ENCODE measurements at regions not wholly inside any gene's neighbourhood (a gene's known extent, or its start where the extent isn't known, plus 50 kb on each side); places are given as distances from the start of the nearest gene placed in this dataset.

- in situ Hi-C loops (cut with HindIII; ENCODE audit: low sequenced_read_pairs) = no loop called here
- TF ChIP-seq CTCF (IDR thresholded peaks at IDR 0.05; ENCODE audit: low read depth, low read length, missing control alignments) = no peak
- H3K4me3 ChIP-seq (ENCODE audit: low read depth, low read length) = no peak overlapping the region
- DNase-seq (ENCODE audit: low read depth) = no peak
Observed at GRCh38 chr11:20293992-20294391, 69.5 kb upstream of the HTATIP2 start.

GRCh38 chr11:20293531-20293930, 70.0 kb upstream of the HTATIP2 start:
- DNase-seq (ENCODE audit: low read depth) = no peak
- no peak overlapping the region for H3K4me3 ChIP-seq (ENCODE audit: low read depth, low read length)
- in situ Hi-C loops (cut with HindIII; ENCODE audit: low sequenced_read_pairs) = no loop called here
- no peak for TF ChIP-seq CTCF (IDR thresholded peaks at IDR 0.05; ENCODE audit: low read depth, low read length, missing control alignments)

GRCh38 chr11:20289732-20290131, 73.8 kb upstream of the HTATIP2 start:
- TF ChIP-seq CTCF (IDR thresholded peaks at IDR 0.05; ENCODE audit: low read depth, low read length, missing control alignments) = no peak
- DNase-seq (ENCODE audit: low read depth) = no peak
- H3K4me3 ChIP-seq (ENCODE audit: low read depth, low read length) = no peak overlapping the region
- in situ Hi-C loops (cut with HindIII; ENCODE audit: low sequenced_read_pairs) = no loop called here

- in situ Hi-C loops (cut with HindIII; ENCODE audit: low sequenced_read_pairs) = no loop called here
- TF ChIP-seq CTCF (IDR thresholded peaks at IDR 0.05; ENCODE audit: low read depth, low read length, missing control alignments) = no peak
- no peak overlapping the region for H3K4me3 ChIP-seq (ENCODE audit: low read depth, low read length)
- no peak for DNase-seq (ENCODE audit: low read depth)
Observed at GRCh38 chr11:20283475-20283874, 80.0 kb upstream of the HTATIP2 start.

- DNase-seq (ENCODE audit: low read depth) = no peak
- in situ Hi-C loops (cut with HindIII; ENCODE audit: low sequenced_read_pairs) = no loop called here
Observed at GRCh38 chr11:20278727-20279126, 84.8 kb upstream of the HTATIP2 start.

GRCh38 chr11:20277014-20277413, 86.5 kb upstream of the HTATIP2 start:
- H3K4me3 ChIP-seq (ENCODE audit: low read depth, low read length) = no peak overlapping the region
- TF ChIP-seq CTCF (IDR thresholded peaks at IDR 0.05; ENCODE audit: low read depth, low read length, missing control alignments) = no peak
- in situ Hi-C loops (cut with HindIII; ENCODE audit: low sequenced_read_pairs) = no loop called here
- no peak for DNase-seq (ENCODE audit: low read depth)

More at GRCh38 chr11:20278727-20279126, 84.8 kb upstream of the HTATIP2 start:
- TF ChIP-seq CTCF (IDR thresholded peaks at IDR 0.05; ENCODE audit: low read depth, low read length, missing control alignments) = no peak
- H3K4me3 ChIP-seq (ENCODE audit: low read depth, low read length) = no peak overlapping the region
